ENCODE measurements at regions not wholly inside any gene's neighbourhood (a gene's known extent, or its start where the extent isn't known, plus 50 kb on each side); places are given as distances from the start of the nearest gene placed in this dataset.

DNA sequence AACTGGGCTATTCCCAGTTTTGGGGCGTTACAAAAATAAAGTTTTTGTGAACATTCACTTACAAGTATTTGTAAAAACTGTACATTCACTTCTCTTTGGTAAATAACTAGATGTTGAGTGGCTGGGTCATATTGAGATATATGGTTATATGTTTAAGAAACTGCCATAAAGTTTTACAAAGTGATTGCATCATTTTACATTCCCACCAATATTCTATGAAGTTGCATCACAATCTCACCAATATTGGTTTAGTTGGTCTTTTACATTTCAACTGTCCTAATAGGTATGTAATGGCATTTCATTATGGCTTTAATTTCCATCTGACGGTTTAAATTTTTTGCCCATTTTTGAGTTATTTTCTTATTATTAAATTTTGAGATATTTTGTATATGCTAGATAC is 251.7 kb upstream of the GNAI1 start:
- H3K4me3 ChIP-seq (replicated peaks in 1 of 2; ENCODE audit: low read depth in 2 of 2, low read length in 2 of 2): no peak overlapping the region
- no peak for DNase-seq (ENCODE audit: low read depth in 2 of 2)
- TF ChIP-seq, protein P1, sequence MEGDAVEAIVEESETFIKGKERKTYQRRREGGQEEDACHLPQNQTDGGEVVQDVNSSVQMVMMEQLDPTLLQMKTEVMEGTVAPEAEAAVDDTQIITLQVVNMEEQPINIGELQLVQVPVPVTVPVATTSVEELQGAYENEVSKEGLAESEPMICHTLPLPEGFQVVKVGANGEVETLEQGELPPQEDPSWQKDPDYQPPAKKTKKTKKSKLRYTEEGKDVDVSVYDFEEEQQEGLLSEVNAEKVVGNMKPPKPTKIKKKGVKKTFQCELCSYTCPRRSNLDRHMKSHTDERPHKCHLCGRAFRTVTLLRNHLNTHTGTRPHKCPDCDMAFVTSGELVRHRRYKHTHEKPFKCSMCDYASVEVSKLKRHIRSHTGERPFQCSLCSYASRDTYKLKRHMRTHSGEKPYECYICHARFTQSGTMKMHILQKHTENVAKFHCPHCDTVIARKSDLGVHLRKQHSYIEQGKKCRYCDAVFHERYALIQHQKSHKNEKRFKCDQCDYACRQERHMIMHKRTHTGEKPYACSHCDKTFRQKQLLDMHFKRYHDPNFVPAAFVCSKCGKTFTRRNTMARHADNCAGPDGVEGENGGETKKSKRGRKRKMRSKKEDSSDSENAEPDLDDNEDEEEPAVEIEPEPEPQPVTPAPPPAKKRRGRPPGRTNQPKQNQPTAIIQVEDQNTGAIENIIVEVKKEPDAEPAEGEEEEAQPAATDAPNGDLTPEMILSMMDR (IDR thresholded peaks at IDR 0.05; ENCODE audit: low read depth, low read length): no peak

GRCh38 chr7:79880312-79880711 is 254.3 kb upstream of the GNAI1 start:
- no peak overlapping the region for H3K4me3 ChIP-seq (replicated peaks in 1 of 2; ENCODE audit: low read depth in 2 of 2, low read length in 2 of 2)
- TF ChIP-seq, protein P1 (IDR thresholded peaks at IDR 0.05; ENCODE audit: low read depth, low read length): no peak
- DNase-seq (ENCODE audit: low read depth in 2 of 2): no peak

- no peak for DNase-seq (ENCODE audit: low read depth in 2 of 2)
- H3K4me3 ChIP-seq (replicated peaks in 1 of 2; ENCODE audit: low read depth in 2 of 2, low read length in 2 of 2): no peak overlapping the region
- TF ChIP-seq, protein P1 (IDR thresholded peaks at IDR 0.05; ENCODE audit: low read depth, low read length): no peak
Observed at GRCh38 chr7:79877874-79878465, 256.7 kb upstream of the GNAI1 start.

DNA sequence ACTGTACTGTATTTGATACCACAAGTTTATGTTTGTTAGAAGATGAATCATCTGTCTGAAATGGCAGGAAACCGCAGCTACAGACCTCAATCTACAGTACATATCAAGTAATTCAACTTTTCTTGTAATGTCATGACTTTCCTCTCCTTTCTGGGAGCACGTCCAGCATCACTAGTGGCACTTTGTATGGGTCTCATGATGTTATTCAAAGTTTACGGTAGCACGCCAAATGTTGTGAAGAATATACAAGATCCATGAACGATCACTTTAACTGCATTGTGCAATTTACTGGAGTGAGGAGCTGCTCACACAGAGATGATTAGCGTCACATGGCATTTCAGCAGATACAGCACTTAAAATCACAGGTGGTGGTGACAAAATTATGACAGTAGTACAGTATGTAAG is 257.8 kb upstream of the GNAI1 start:
- no peak overlapping the region for H3K4me3 ChIP-seq (replicated peaks in 1 of 2; ENCODE audit: low read depth in 2 of 2, low read length in 2 of 2)
- TF ChIP-seq, protein P1 (IDR thresholded peaks at IDR 0.05; ENCODE audit: low read depth, low read length): no peak
- peak; percentile 80 to 89 for DNase-seq (ENCODE audit: low read depth in 2 of 2)

GRCh38 chr7:79874797-79875196 is 259.8 kb upstream of the GNAI1 start:
- DNase-seq (ENCODE audit: low read depth in 2 of 2): no peak
- H3K4me3 ChIP-seq (replicated peaks in 1 of 2; ENCODE audit: low read depth in 2 of 2, low read length in 2 of 2): no peak overlapping the region
- TF ChIP-seq, protein P1 (IDR thresholded peaks at IDR 0.05; ENCODE audit: low read depth, low read length): no peak

DNA sequence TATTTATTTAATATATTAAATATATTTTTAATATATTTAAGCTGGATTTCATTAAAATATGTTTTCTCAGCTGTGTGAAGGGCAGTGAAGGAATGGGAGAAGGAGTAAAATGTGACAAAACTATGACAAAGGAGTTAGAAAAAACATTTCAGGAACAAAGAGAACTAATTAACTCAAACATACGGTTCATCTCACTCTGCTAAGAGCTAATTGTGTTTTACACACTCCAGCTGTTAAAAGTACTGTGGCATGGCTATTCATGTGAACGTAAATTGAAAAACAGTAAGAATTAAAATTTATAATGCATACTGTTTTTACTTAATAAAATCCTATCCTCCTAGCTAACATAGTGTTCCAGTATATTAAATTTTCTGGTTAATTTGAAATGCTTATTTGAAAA is 262.5 kb upstream of the GNAI1 start:
- TF ChIP-seq, protein P1 (IDR thresholded peaks at IDR 0.05; ENCODE audit: low read depth, low read length): no peak
- no peak overlapping the region for H3K4me3 ChIP-seq (replicated peaks in 1 of 2; ENCODE audit: low read depth in 2 of 2, low read length in 2 of 2)
- DNase-seq (ENCODE audit: low read depth in 2 of 2): no peak

DNA sequence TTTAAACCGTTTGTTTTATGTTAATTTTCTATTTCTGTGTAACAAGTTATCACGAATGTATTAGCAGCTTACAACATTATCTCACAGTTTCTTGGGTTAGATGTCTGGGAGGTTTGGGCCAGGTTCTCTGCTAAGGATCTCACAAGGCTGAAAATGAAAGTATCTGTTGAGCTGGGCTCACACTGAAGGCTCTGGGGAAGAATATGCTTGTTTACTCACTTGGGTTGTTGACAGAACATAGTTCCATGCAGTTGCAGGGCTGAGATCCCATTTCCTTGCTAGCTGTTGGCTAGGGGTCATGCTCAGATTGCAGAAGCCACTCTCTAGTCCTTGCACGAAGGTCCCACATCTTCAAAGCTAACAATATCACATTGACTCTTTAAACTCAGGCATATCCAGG is 266.6 kb upstream of the GNAI1 start:
- DNase-seq (ENCODE audit: low read depth in 2 of 2): peak; percentile 27 to 36
- TF ChIP-seq, protein P1 (IDR thresholded peaks at IDR 0.05; ENCODE audit: low read depth, low read length): no peak
- no peak overlapping the region for H3K4me3 ChIP-seq (replicated peaks in 1 of 2; ENCODE audit: low read depth in 2 of 2, low read length in 2 of 2)

Measured in cardiac fibroblast (primary cell).